H1 (cell line): ENCODE measurements at regions not wholly inside any gene's neighbourhood (a gene's known extent, or its start where the extent isn't known, plus 50 kb on each side); places are given as distances from the start of the nearest gene placed in this dataset.
"Not testable (repeated sequence)": the region's sequence is repeated elsewhere in the genome, so short reads cannot be mapped to it uniquely, and the experiment has no call there.

ENCODE experiments used
- CTCF ChIA-PET: fragments of 300-600 bp; sonication (Branson Sonifier 250); formaldehyde crosslinking; loops from one replicate; lab custom pipeline; 2021; ENCODE audit not compliant: partially characterized antibody; lab: Charles Lee
- POLR2A ChIA-PET: fragments of 300-600 bp; sonication (Branson Sonifier 250); formaldehyde crosslinking; loops from one replicate; lab custom pipeline; 2021; ENCODE audit warnings: inconsistent platforms; ENCODE audit not compliant: partially characterized antibody; lab: Charles Lee
- DNase-seq, 2 experiments: peaks; one replicate each; pipeline versions ENCODE4 v3.0.0 to v3.0.0-alpha.2; 2010 to 2022; ENCODE audit warnings: low spot score in 2 of 2, low read depth in 1 of 2, mixed read lengths in 1 of 2
- FAIRE-seq: peaks from 2 replicates; lab custom pipeline; 2011; peaks lifted over from hg19 to GRCh38; lab: Jason Lieb, UNC
- H2AFZ ChIP-seq: 2 replicates; pipeline ENCODE4 v1.8.1; 2012; ENCODE audit warnings: low read length, inconsistent platforms
- H2AK5ac ChIP-seq: 2 replicates; pipeline ENCODE4 v1.6.1; 2013; ENCODE audit warnings: low read depth, low read length
- H2BK120ac ChIP-seq: replicated peaks from 2 replicates; pipeline ENCODE3; 2013; ENCODE audit warnings: low read depth, low read length, inconsistent platforms
- H2BK12ac ChIP-seq: 2 replicates; pipeline ENCODE4 v1.6.1; 2013; ENCODE audit warnings: low read depth, low read length
- H2BK15ac ChIP-seq: 2 replicates; pipeline ENCODE4 v1.6.1; 2013; ENCODE audit warnings: low read length
- H2BK20ac ChIP-seq: 2 replicates; pipeline ENCODE4 v1.6.1; 2013; ENCODE audit warnings: low read length
- H2BK5ac ChIP-seq: 2 replicates; pipeline ENCODE4 v1.6.1; 2013; ENCODE audit warnings: low read depth, low read length
- H3K14ac ChIP-seq: 2 replicates; pipeline ENCODE4 v1.6.1; 2013; ENCODE audit warnings: inconsistent platforms; ENCODE audit not compliant: insufficient read length
- H3K18ac ChIP-seq: 2 replicates; pipeline ENCODE4 v1.6.1; 2013; ENCODE audit warnings: low read length; ENCODE audit errors: extremely low read depth
- H3K23ac ChIP-seq: 2 replicates; pipeline ENCODE4 v1.6.1; 2013; ENCODE audit warnings: inconsistent platforms; ENCODE audit not compliant: insufficient read length
- H3K23me2 ChIP-seq: 2 replicates; pipeline ENCODE4 v1.6.1; 2013; ENCODE audit warnings: low read depth, low read length
- H3K27ac ChIP-seq: 2 replicates; pipeline ENCODE4 v1.6.1; 2011; ENCODE audit warnings: low read depth, low read length, inconsistent platforms
- H3K27me3 ChIP-seq, 4 experiments: replicated peaks in 1 of 4; 1 replicate in 1 of 4; 2 replicates in 3 of 4; pipeline versions ENCODE4 v1.6.1 to v1.8.1; 2011 to 2013; ENCODE audit warnings: low read length in 3 of 4, mild to moderate bottlenecking in 3 of 4, inconsistent platforms in 2 of 4, mixed read lengths in 2 of 4, moderate library complexity in 1 of 4; ENCODE audit not compliant: control insufficient read depth in 3 of 4, insufficient read depth in 3 of 4; ENCODE audit errors: extremely low read depth in 1 of 4
- H3K36me3 ChIP-seq, 4 experiments: 2 replicates each; pipeline versions ENCODE4 v1.6.1 to v1.8.1; 2011 to 2013; ENCODE audit warnings: mild to moderate bottlenecking in 4 of 4, low read length in 3 of 4, moderate library complexity in 2 of 4, control low read depth in 1 of 4, inconsistent platforms in 1 of 4; ENCODE audit not compliant: insufficient read depth in 4 of 4, control insufficient read depth in 2 of 4
- H3K4ac ChIP-seq: replicated peaks from 2 replicates; pipeline ENCODE3; 2013; ENCODE audit warnings: low read length, low read depth, mixed read lengths, inconsistent platforms; ENCODE audit not compliant: insufficient read length
- H3K4me1 ChIP-seq, 4 experiments: replicated peaks in 1 of 4; 1 replicate in 1 of 4; 2 replicates in 3 of 4; pipeline versions ENCODE4 v1.6.1 to v1.8.1; 2011 to 2013; ENCODE audit warnings: low read length in 3 of 4, inconsistent platforms in 2 of 4, mixed read lengths in 1 of 4; ENCODE audit not compliant: insufficient read depth in 4 of 4, control insufficient read depth in 3 of 4
- H3K4me2 ChIP-seq, 2 experiments: 2 replicates each; pipeline versions ENCODE4 v1.6.1 to v1.8.1; 2011 to 2013; ENCODE audit warnings: low read depth in 2 of 2, low read length in 2 of 2, control low read depth in 1 of 2, inconsistent platforms in 1 of 2, mild to moderate bottlenecking in 1 of 2; ENCODE audit not compliant: insufficient read depth in 1 of 2
- H3K4me3 ChIP-seq, 4 experiments: fragments of 200-600, 300-600 bp in 1 of 4; sonication (generic), shearing (Covaris generic), sonication (Bioruptor Twin) in 1 of 4; 2 replicates each; pipeline versions ENCODE4 v1.5.1 to v1.8.1; 2011 to 2016; ENCODE audit warnings: low read length in 4 of 4, low read depth in 3 of 4, control low read depth in 2 of 4, inconsistent platforms in 2 of 4, mild to moderate bottlenecking in 2 of 4, mixed read lengths in 1 of 4, moderate library complexity in 1 of 4; ENCODE audit not compliant: insufficient read depth in 2 of 4; ENCODE audit errors: extremely low read depth in 1 of 4
- H3K56ac ChIP-seq: replicated peaks from 2 replicates; pipeline ENCODE3; 2013; ENCODE audit warnings: low read depth, mild to moderate bottlenecking, mixed read lengths, low read length, inconsistent platforms; ENCODE audit not compliant: insufficient read length
- H3K79me1 ChIP-seq: 2 replicates; pipeline ENCODE4 v1.6.1; 2013; ENCODE audit warnings: low read depth, low read length, control low read depth
- H3K79me2 ChIP-seq, 2 experiments: 2 replicates each; pipeline versions ENCODE4 v1.6.1 to v1.8.1; 2012 to 2013; ENCODE audit warnings: low read length in 2 of 2, mild to moderate bottlenecking in 2 of 2, inconsistent platforms in 1 of 2; ENCODE audit not compliant: insufficient read depth in 2 of 2, control insufficient read depth in 1 of 2
- H3K9ac ChIP-seq, 4 experiments: replicated peaks in 1 of 4; 1 replicate in 1 of 4; 2 replicates in 3 of 4; pipeline versions ENCODE4 v1.6.1 to v1.8.1; 2011 to 2013; ENCODE audit warnings: low read depth in 3 of 4, low read length in 3 of 4, control low read depth in 2 of 4, mild to moderate bottlenecking in 2 of 4, moderate library complexity in 2 of 4, inconsistent platforms in 1 of 4; ENCODE audit errors: extremely low read depth in 1 of 4
- H3K9me3 ChIP-seq, 2 experiments: 2 replicates each; pipeline versions ENCODE4 v1.6.1 to v1.8.1; 2012 to 2013; ENCODE audit warnings: mild to moderate bottlenecking in 2 of 2, moderate library complexity in 2 of 2, control low read depth in 1 of 2, inconsistent platforms in 1 of 2, low read depth in 1 of 2, low read length in 1 of 2, mixed read lengths in 1 of 2; ENCODE audit not compliant: insufficient read depth in 2 of 2
- H4K20me1 ChIP-seq, 2 experiments: replicated peaks in 1 of 2; 2 replicates each; pipeline versions ENCODE3 to v1.8.1; 2011 to 2013; ENCODE audit warnings: inconsistent platforms in 2 of 2, low read length in 2 of 2, mild to moderate bottlenecking in 1 of 2; ENCODE audit not compliant: insufficient read depth in 2 of 2, control insufficient read depth in 1 of 2
- H4K5ac ChIP-seq: 2 replicates; pipeline ENCODE4 v1.6.1; 2013; ENCODE audit warnings: low read length, low read depth, mixed read lengths, inconsistent platforms; ENCODE audit not compliant: insufficient read length
- H4K8ac ChIP-seq: 2 replicates; pipeline ENCODE4 v1.8.0; 2013; ENCODE audit warnings: mild to moderate bottlenecking, moderate library complexity, low read length, inconsistent platforms; ENCODE audit not compliant: insufficient read depth; ENCODE audit errors: extremely low read depth
- H4K91ac ChIP-seq: replicated peaks from 2 replicates; pipeline ENCODE3; 2013; ENCODE audit warnings: low read length, mixed read lengths, inconsistent platforms; ENCODE audit not compliant: insufficient read length
- whole genome bisulfite sequencing, 2 experiments: shearing (Covaris generic) in 1 of 2; methylation state at CpG; one replicate each; pipeline versions ENCODE4 v1.1.6 to v1.1.7; 2013 to 2015; ENCODE audit warnings: low lambda C conversion rate in 2 of 2, mixed read lengths in 2 of 2, inconsistent platforms in 1 of 2, low coverage in 1 of 2, missing lambda C conversion rate in 1 of 2; ENCODE audit not compliant: insufficient replicate concordance in 2 of 2, insufficient coverage in 1 of 2, insufficient read length in 1 of 2; ENCODE audit errors: extremely low coverage in 1 of 2, missing lambda C conversion rate in 1 of 2; 5-methylcytosine and 5-hydroxymethylcytosine counted together

DNA sequence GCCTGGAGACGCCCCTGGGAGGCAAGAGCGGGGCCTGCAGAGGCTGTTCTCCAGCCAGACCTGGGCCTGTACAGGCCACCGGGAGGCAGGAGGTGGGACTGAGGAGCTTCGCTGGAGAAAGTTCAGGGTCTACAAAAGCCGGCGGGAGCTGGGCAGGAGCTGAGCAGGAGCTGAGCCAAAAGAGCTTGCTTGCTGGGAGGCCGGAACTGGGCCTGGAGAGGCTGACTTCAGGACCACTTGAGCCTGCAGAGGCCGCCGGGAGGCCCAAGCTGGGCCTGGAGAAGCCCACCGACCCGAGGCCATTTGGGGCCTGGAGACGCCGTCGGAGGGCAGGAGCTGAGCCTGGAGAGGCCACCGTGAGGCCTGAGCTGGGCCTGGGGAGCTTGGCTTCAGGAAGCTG is 309.0 kb downstream of the ZNF479 start:
- 87% methylated on average over 7 of the region's 15 CpGs; no CpG with 5 or more reads in 1 of the 2 experiments for WGBS, 2 experiments
- H2BK120ac ChIP-seq, H4K91ac ChIP-seq, H3K56ac ChIP-seq, DNase-seq, H3K18ac ChIP-seq, H2BK20ac ChIP-seq, H2BK5ac ChIP-seq, H3K79me1 ChIP-seq, H3K14ac ChIP-seq, H2AFZ ChIP-seq, H3K4ac ChIP-seq, FAIRE-seq, H3K9ac ChIP-seq, H3K4me2 ChIP-seq, H2BK15ac ChIP-seq, H3K23ac ChIP-seq, H3K27ac ChIP-seq, H3K79me2 ChIP-seq, H3K4me1 ChIP-seq, POLR2A ChIA-PET, H3K23me2 ChIP-seq, H4K5ac ChIP-seq, H3K27me3 ChIP-seq, H3K36me3 ChIP-seq, H2AK5ac ChIP-seq, H2BK12ac ChIP-seq, H4K20me1 ChIP-seq, CTCF ChIA-PET, H4K8ac ChIP-seq, H3K4me3 ChIP-seq: not testable (repeated sequence)
- H3K9me3 ChIP-seq, result peaks cover 0 to 57% of the 10 kb centered on the region in 2 experiments; a peak in 2 of 4 replicates

DNA sequence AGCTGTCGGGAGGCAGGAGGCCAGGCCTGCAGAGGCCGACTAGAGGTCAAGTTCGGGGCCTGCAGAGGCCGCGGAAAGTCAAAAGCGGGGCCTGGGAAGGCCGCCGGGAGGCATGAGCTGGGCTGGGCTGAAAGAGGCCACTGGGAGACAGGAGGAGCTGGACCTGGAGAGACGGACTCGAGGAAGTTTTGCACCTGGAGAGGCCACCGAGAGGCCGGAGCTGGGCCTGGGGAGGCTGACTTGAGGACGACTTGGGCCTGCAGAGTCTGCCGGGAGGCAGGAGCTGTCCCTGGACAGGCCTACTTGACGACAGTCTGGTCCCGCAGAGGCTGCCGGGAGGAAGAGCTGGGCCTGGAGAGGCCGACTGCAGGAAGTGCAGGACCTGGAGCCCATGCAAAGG is 310.1 kb downstream of the ZNF479 start:
- H4K20me1 ChIP-seq, H3K4me3 ChIP-seq, H2BK5ac ChIP-seq, H2AK5ac ChIP-seq, H3K4ac ChIP-seq, H4K8ac ChIP-seq, H3K27me3 ChIP-seq, H3K36me3 ChIP-seq, H2BK20ac ChIP-seq, H3K27ac ChIP-seq, H3K23me2 ChIP-seq, H3K9ac ChIP-seq, H3K14ac ChIP-seq, H3K79me1 ChIP-seq, H2BK120ac ChIP-seq, H2BK12ac ChIP-seq, H3K4me1 ChIP-seq, H3K23ac ChIP-seq, H2AFZ ChIP-seq, H3K56ac ChIP-seq, H2BK15ac ChIP-seq, H4K5ac ChIP-seq, CTCF ChIA-PET, FAIRE-seq, POLR2A ChIA-PET, DNase-seq, H4K91ac ChIP-seq, H3K4me2 ChIP-seq, H3K18ac ChIP-seq, H3K79me2 ChIP-seq: not testable (repeated sequence)
- H3K9me3 ChIP-seq, result peaks cover 0 to 48% of the 10 kb centered on the region in 2 experiments; a peak in 2 of 4 replicates
- no CpG with 5 or more reads among the region's 18 CpGs for WGBS, 2 experiments
